HFF-Myc (cell line): ENCODE measurements at regions not wholly inside any gene's neighbourhood (a gene's known extent, or its start where the extent isn't known, plus 50 kb on each side); places are given as distances from the start of the nearest gene placed in this dataset.
"Not testable (repeated sequence)": the region's sequence is repeated elsewhere in the genome, so short reads cannot be mapped to it uniquely, and the experiment has no call there.

Experiments
- DNase-seq: peaks from one replicate; pipeline ENCODE4 v3.0.0-alpha.2; 2011; ENCODE audit warnings: low read depth; ENCODE audit errors: extremely low read depth
- H3K4me3 ChIP-seq: replicated peaks from 2 replicates; pipeline ENCODE4 v1.5.1; 2011; ENCODE audit warnings: low read depth, mild to moderate bottlenecking, control low read depth, low read length
- TF ChIP-seq, protein P1 (sequence below): IDR thresholded peaks from 2 replicates; pipeline ENCODE4 v1.5.1; 2012; ENCODE audit warnings: mild to moderate bottlenecking, low read depth, low read length, control low read depth; ENCODE audit errors: missing control alignments

DNA sequence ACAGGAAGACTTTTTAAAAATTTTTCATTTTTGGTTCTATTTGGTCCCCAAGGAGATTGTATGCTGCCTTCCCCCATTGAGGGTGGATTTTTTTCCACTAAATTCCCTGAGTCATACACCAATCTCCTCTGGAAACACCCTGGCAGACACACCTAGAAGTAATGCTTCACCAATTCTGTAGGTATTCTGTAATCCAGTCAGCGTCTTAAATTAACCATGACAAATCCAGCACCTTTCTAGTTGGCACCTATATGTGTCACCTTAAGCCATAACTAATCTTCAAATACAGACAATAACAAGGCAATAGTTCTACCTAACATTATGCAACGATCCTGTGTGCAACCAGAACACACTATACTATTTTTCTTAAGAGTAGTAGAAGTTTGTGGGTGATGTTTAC is 459.1 kb upstream of the NDN start:
- TF ChIP-seq, protein P1, sequence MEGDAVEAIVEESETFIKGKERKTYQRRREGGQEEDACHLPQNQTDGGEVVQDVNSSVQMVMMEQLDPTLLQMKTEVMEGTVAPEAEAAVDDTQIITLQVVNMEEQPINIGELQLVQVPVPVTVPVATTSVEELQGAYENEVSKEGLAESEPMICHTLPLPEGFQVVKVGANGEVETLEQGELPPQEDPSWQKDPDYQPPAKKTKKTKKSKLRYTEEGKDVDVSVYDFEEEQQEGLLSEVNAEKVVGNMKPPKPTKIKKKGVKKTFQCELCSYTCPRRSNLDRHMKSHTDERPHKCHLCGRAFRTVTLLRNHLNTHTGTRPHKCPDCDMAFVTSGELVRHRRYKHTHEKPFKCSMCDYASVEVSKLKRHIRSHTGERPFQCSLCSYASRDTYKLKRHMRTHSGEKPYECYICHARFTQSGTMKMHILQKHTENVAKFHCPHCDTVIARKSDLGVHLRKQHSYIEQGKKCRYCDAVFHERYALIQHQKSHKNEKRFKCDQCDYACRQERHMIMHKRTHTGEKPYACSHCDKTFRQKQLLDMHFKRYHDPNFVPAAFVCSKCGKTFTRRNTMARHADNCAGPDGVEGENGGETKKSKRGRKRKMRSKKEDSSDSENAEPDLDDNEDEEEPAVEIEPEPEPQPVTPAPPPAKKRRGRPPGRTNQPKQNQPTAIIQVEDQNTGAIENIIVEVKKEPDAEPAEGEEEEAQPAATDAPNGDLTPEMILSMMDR = no peak

DNA sequence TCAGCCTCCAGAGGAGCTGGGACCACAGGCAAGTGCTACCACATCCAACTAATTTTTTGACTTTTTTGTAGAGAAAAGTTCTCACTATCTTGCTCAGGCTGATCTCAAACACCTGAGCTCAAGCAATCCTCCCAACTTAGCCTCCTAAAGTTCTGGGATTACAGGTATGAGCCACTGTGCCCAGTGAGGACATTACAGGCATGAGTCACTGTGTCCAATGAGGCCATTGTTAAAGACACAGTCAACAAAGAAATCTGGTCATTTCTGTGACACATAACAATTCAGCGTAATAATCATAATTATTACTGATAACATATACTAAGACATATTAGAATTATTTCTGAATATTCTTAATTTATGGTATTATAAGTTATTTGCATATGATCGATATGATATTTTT is 463.4 kb upstream of the NDN start:
- no peak overlapping the region for H3K4me3 ChIP-seq
- DNase-seq = no peak
- TF ChIP-seq, protein P1 = no peak

More for the DNA sequence above, 459.1 kb upstream of the NDN start:
- H3K4me3 ChIP-seq = no peak overlapping the region
- DNase-seq = no peak

DNA sequence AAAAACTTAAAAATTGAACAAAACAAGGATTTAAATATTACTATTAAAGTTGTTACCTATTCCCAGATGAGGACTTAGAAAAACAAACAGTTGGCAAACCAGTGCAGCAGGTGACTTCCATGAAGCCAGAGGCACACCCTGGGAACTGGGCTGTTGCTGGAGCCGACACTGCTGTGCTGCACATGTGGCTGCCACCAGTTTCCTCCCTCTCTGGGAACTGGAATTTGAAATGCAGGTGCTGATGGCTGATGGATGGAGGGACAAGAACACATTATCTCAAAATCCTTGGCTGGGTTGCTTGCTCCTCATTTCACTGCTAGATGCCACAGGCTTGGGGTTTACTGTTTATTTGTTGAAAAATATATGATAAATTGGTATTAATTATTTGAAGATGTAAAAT is 471.2 kb upstream of the NDN start:
- DNase-seq = not testable (repeated sequence)

DNA sequence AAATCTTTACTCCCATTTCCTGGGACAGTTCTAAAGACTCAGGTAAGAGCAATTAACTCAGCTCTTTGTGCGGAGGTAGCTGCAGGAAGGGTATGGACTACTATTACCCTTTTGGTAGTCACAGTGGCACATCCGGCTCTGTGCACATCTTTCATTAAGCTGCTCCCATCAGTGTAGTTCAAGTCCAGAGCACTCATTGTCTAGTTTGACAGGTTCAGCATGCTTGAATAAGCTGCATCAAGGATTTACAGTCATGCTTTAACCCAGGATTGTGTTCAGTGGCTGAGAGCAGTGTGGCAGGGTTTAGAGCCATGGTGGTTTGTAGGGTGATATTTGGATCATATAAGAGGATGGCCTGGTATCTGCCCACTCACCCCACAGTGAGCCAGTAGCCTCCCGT is 478.4 kb upstream of the NDN start:
- H3K4me3 ChIP-seq, DNase-seq: not testable (repeated sequence)

More for the DNA sequence above, 471.2 kb upstream of the NDN start:
- H3K4me3 ChIP-seq = not testable (repeated sequence)

DNA sequence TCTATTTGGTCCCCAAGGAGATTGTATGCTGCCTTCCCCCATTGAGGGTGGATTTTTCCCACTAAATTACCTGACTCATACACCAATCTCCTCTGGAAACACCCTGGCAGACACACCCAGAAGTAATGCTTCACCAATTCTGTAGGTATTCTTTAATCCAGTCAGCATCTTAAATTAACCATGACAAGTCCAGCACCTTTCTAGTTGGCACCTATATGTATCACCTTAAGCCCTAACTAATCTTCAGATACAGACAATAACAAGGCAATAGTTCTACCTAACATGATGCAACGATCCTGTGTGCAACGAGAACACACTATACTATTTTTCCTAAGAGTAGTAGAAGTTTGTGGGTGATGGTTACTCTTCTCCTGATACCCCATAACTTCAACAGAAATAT is 473.3 kb upstream of the NPAP1 start:
- not testable (repeated sequence) for H3K4me3 ChIP-seq, DNase-seq

DNA sequence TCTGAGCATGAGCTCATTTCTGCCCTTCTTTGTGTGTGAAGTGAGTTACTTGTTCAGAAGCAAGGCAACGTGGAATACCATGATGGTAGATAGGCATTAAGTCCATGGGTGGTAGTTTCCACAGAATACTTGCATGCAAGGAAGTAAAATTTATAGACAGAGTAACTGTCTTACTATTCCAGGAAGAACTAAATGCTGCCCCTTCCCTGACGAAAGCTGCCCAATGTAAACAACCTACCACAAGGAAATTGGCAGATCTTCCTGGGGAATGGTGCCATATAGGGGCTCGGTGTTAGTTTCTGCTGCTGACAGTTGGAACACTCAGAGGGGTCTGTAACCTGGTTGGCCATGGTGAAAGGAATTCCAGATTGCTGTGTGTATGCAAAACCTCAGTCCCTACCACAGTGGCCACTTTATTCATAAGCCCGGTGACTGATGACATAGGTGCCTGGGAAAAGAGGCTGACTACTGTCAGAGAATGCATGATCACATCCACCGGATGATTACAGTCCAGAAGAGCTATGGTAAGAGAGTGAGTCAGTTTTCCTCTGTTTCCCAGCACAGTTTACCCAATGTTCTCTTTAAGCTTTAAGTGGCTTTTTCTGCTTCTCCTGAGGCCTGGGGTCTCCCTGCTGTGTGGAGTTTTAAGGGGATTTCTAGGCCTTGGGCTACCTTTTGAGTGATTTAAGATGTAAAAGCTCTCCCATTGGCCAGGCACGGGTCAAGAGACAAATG is 463.7 kb upstream of the NPAP1 start:
- not testable (repeated sequence) for DNase-seq

DNA sequence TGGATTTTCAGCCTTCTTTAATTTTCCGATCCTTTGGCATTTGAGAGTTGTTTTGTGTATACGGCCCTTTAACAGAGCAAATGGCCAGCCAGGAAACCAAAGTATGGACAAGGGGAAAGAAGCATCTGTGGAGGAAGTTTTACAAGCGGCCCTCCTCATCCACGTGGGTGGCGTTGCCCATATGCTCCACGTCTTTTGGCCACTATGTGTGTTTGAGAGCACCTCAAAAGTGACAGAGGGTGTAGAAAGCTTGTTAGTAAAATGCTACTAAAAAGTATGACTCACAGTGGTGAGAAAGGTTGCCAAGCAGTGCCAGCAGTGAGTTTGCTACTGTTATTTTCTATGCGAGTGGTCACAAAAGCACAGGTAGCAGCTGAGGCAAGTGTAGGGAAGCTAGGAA is 451.8 kb upstream of the NPAP1 start:
- DNase-seq = no peak
- TF ChIP-seq, protein P1 = no peak
- no peak overlapping the region for H3K4me3 ChIP-seq

More for the DNA sequence above, 463.7 kb upstream of the NPAP1 start:
- H3K4me3 ChIP-seq = not testable (repeated sequence)

DNA sequence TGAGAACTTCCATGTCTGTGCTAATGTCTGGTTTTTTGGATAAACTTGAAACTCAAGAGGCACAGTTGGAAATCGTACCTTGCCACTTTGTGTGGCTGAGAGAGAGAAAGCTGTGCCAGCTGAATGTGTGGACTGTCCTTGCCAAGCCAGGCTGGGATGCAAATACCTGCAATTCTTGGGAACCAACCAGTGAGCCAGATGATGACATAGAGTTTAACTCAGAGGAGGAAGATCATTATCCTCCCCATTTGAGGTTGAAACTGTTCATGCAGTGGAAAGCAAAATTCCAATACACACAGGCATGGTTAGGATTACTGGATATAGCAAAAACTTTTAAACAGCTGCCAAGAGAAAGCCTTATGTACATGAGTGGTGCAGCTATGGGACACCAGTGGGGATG is 451.4 kb upstream of the NPAP1 start:
- TF ChIP-seq, protein P1 = no peak
- H3K4me3 ChIP-seq = no peak overlapping the region

DNA sequence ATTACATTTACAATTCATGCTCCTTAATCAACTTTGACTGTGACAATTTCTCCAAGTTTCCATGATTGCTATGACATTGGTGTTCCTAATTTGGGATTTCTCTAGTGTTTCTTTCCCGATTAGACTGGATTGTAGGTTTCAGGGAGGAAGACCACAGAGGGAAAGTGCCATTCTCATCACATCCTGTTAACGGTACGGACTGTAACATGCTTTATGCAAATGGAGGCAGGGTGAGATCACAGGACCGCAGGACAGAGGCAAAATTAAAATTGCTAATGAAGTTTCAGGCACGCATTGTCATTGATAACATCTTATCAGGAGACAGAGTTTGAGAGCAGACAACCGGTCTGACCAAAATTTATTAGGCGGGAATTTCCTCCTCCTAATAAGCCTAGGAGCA is 446.7 kb upstream of the NPAP1 start:
- DNase-seq, H3K4me3 ChIP-seq: not testable (repeated sequence)

More for the DNA sequence above, 451.4 kb upstream of the NPAP1 start:
- DNase-seq = no peak

DNA sequence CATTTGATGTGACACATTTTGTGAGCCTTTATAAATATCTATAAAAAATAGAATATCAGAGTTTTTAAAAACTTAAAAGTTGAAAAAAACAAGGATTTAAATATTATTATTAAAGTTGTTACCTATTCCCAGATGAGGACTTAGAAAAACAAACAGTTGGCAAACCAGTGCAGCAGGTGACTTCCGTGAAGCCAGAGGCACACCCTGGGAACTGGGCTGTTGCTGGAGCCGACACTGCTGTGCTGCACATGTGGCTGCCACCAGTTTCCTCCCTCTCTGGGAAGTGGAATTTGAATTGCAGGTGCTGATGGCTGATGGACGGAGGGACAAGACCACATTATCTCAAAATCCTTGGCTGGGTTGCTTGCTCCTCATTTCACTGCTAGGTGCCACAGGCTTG is 442.4 kb upstream of the NPAP1 start:
- not testable (repeated sequence) for DNase-seq, H3K4me3 ChIP-seq

DNA sequence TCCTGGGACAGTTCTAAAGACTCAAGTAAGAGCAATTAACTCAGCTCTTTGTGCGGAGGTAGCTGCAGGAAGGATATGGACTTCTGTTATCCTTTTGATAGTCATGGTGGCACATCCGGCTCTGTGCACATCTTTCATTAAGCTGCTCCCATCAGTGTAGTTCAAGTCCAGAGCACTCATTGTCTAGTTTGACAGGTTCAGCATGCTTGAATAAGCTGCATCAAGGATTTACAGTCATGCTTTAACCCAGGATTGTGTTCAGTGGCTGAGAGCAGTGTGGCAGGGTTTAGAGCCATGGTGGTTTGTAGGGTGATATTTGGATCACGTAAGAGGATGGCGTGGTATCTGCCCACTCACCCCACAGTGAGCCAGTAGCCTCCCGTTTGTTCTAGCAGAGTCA is 435.0 kb upstream of the NPAP1 start:
- not testable (repeated sequence) for H3K4me3 ChIP-seq, DNase-seq

DNA sequence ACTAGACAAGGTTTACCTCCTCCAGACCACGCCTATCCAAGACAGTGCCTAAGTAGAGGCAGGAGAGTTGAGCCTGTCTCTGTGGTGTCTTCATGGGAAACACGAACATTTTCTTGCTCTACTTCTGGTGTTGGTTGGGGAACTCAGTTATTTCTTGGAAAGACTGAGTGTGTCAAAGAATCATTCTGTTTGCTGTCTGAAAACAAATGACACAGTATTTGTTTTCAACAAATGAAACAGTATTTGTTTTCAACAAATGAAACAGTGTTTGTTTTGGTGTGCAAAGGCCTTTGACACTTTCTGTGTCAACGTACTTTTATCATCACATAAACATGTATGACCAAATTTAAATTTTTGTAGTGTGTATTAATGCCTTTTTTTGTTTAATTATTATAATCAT is 416.5 kb upstream of the NPAP1 start:
- H3K4me3 ChIP-seq, DNase-seq: not testable (repeated sequence)

DNA sequence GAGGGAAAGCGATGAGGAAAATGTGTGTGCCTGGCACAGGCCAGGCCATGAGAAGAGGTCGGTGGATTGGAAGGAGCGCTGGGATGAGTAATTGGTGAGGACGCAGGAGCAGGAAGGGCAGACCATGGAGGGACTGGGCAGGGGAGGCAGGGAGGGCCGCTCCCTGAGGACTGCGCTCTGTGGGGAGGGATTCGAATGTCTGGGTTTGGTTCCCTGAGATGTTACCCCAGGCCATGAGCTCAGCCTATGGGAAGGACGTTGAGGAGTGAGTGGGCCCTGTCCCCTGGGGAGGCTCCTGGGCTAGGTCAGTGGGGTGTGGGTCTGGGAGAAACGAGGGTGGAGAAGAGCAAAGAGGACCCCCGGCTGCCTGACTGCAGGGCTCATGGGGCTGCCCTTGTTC is 415.2 kb upstream of the NPAP1 start:
- DNase-seq, H3K4me3 ChIP-seq: not testable (repeated sequence)

DNA sequence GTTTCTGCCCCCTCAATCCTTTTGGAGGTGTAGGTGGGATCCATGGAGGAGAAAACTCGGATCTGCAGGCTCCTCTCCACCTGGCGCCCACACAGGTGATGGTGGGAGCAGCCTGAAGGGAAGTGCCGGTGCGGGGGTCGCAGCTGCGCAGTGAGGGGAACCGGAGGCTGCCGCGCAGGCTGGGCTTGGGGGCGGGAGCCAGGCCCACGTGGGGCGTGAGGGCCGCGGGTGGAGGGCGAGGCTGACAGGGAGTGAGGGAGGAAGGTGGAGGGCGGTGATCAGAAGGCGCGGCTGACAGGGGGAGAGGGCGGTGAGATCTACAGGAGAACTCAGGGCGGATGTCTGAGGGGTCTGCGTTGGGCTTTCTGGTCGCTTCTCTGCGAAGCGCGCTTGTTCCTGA is 414.7 kb upstream of the NPAP1 start:
- not testable (repeated sequence) for DNase-seq, H3K4me3 ChIP-seq
